ENCODE measurements at regions not wholly inside any gene's neighbourhood (a gene's known extent, or its start where the extent isn't known, plus 50 kb on each side); places are given as distances from the start of the nearest gene placed in this dataset.

GRCh38 chr1:72837781-72838180 is 555.4 kb upstream of the NEGR1 start:
- TF ChIP-seq CTCF (IDR thresholded peaks at IDR 0.05) = no peak
- no peak for TF ChIP-seq EZH2 (IDR thresholded peaks at IDR 0.05; ENCODE audit: borderline replicate concordance, insufficient read depth, low read depth, low read length, poor library complexity, severe bottlenecking)

Data from B cell (primary cell).